ENCODE measurements at regions not wholly inside any gene's neighbourhood (a gene's known extent, or its start where the extent isn't known, plus 50 kb on each side); places are given as distances from the start of the nearest gene placed in this dataset.

- TF ChIP-seq POLR2A (IDR thresholded peaks at IDR 0.05; ENCODE audit: extremely low read depth, insufficient read length) (no peak), CTCF (IDR thresholded peaks at IDR 0.05; ENCODE audit: low read depth, low read length) (no peak), MAX (IDR thresholded peaks at IDR 0.05; ENCODE audit: low read depth, low read length) (no peak)
Observed at GRCh38 chr9:90365666-90366065, 277.0 kb downstream of the DIRAS2 start.
